ENCODE measurements at regions not wholly inside any gene's neighbourhood (a gene's known extent, or its start where the extent isn't known, plus 50 kb on each side); places are given as distances from the start of the nearest gene placed in this dataset.

DNA sequence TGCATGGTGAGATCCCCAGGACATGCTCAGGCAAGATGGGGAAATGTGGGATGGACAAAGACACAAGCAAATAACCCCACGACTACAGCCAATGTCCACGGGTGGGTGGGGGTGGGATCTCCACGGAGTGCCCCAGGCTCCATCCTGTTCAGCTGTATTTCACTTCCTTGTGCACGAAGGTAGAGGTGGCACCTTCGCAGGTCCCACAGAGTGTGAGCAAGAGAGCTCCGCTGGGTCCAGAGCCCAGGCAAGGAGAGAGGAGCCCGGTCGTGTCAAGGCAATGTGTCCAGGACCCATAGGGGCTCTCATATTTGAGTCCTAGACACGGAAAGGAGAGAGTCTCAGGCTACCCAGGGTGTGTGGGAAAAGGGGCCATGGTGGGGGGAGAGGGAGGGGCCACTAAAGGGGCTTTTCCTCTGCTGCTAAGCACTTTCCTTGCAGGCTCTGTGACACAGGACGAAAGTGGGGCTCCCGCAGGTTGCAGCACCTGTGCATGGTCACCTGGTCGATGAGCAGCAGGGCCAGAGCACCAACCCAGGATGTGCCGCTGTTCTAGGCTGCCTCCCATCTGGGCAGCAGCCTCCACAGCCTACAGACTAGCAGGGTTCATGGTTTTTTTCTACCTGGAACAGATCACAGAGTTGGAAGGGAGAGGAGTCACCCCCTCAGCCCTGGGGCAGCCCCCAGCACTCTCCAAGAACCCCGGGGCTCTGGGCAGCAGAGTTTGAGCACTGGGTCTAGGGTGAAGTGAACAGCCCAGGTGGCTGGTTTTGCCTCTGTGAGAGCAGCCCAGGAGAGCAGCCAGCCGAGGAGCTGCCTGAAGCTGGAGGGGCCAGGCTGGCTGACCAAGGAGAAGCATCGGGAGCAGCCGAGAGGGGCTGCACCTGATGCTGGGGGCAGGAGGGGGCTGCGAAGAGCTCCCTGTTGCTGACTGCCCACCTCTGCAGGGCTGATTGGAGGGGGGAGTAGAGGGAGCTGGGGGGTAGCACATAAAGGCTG lies 100.7 kb upstream of the MVB12B start:
- DNase-seq, result no peak

GRCh38 chr9:126226991-126227936 lies 99.4 kb upstream of the MVB12B start:
- no peak for DNase-seq

- no peak for DNase-seq
Observed at GRCh38 chr9:126228111-126228780, 98.4 kb upstream of the MVB12B start.

GRCh38 chr9:126228781-126229444 lies 97.7 kb upstream of the MVB12B start:
- DNase-seq, result peak; percentile 75 to 77

DNA sequence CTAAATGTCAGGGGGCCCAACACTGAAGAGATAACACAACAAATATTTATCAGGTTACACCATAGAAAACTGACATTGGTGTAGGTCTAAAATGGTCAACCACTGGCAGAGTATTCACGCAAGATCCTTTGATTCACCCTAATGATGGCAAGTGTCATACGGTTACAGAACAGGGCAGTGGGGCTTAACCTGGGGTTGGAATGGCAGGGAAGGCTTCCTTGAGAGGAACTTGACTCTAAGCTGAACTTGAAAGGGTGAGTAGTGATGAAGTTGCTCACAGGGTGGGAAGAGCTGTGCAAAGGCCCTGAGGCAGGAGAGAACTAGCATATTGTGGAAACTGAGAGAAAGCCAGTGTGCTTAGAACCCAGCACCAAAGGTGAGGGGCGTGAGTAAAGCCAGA lies 97.1 kb upstream of the MVB12B start:
- DNase-seq, result no peak

DNA sequence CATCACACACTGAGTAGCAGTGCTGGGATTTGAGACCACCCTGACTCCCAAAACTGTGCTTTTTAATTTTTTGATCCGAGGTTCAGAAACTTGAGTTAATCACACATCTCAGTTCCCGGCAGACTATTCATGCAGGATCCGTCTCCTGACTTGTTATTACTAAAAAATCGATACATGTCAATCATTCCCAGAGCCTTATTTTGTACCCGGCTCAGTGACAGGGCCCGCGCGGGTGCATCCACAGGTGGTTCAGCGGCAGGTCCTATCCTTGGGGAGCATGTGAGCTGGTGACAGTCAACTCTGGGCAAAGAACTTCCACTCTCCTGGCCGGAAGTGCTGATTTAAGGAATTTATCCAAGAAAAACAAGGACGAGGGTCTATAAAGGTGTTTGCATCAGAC lies 95.9 kb upstream of the MVB12B start:
- DNase-seq, result no peak

DNA sequence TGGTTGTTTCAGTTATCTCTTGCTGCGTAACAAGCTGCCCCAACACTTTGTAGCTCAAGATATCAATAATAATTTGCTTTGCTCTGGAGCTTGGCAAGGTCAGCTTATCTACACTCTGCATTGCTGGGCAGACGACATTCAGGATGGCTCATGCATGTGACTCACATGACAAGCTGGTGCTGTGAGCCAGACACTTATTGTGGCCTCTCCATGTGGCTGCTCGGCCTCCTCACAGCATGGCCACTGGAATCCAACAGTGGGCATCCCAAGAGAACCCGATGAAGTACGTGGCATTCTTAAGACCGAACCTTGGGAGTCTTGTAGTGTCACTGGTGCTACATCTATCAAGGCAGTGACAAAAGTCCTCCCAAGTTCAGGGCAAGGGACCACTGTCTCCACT lies 94.2 kb upstream of the MVB12B start:
- no peak for DNase-seq

DNA sequence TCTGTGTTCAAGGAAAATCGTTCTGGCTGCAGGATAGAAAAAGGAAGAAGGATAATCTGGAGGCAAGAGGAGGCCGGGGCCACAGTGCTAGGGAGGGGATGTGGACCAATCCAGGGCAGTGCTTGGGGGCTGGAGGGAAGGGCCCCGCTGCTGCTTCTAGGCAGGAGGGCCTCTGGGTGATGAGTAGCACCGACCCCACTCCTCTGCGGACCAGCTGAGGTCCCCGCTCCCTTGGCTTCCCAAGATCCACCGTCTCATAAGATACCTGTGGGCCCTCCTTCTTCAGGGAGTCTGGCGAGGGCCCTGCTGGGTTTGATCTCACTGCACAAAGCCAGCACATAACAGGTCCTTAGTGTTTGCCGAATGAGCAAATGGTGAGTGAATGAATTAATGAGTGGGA lies 93.5 kb upstream of the MVB12B start:
- no peak for DNase-seq

GRCh38 chr9:126233913-126234525 lies 92.6 kb upstream of the MVB12B start:
- DNase-seq, result no peak

DNA sequence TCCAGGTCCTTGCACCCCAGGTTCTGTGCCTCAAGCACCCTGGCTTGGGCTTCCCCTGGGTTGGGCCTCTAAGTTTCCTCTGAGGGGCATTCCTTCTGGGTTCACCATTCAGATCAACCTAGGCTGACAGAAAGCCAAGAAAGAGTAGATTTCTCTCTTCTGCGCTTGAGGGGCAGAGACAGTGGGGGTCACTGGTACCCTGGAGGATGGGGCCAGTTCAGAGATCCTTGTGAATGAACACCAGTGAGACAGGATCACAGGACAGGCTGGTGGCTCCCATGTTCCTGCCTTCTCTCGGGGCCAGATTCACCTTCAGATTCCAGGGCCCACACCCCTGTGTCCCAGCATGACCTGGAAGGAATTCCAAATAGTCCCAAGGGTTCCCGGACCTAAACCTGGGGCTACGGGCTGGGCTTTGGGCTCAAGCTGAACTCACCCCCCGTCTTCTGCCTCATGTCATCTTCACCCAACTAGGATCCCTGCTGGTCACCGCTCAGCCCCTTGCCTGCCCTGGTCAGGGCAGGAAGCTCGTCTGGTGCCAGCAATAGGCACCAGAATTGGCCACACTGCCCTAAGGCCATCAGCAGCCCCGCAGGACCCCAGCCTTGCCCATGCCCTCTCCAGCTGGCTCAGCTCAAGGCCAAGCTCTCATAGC lies 91.8 kb upstream of the MVB12B start:
- no peak for DNase-seq

DNA sequence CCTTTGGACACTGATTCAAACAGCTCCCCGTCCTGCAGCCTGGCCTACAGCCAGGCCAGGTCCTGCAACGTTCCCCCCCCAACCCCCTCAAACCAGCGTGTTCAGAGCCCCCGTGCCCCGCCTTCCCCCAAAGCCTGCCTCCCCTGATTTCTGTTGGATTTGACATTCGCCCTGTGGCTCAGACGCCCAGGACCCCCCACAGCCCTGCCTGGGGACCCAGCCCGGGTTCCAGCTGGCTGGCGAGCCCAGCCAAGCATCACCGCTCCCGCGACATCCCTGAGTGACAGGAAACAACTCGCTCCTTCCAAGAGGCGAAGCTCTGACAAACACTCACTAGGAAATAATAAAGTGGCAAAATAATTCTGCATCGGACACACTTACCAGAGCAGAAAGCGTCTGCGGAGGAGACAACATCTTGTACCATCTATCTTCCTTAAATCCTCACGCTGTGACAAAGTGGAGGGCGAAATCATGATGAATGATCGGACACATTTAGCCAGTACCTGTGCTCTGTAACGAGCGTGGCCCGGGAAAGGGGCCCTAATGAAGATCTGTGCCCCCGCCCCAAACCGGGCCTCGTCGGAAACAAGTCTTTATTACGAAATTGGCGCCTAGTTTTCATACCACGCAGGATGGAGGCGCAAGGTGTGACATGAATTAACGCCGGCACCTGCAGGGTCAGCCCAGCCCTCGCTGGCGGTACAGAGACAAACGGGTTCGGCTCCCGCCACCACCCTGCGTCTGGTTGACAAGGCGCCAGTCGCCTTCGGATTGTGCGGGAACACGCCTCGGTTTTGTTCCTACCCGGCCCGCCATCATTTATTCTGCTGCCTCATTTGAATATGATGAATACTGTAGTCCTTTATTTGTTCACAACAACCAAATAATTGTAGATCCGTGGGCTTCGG lies 91.0 kb upstream of the MVB12B start:
- DNase-seq, result no peak

- DNase-seq, result no peak
Observed at GRCh38 chr9:126236273-126236672, 90.4 kb upstream of the MVB12B start.

GRCh38 chr9:126238415-126238814 lies 88.2 kb upstream of the MVB12B start:
- DNase-seq, result no peak

- DNase-seq, result no peak
Observed at GRCh38 chr9:126239515-126239914, 87.1 kb upstream of the MVB12B start.

DNA sequence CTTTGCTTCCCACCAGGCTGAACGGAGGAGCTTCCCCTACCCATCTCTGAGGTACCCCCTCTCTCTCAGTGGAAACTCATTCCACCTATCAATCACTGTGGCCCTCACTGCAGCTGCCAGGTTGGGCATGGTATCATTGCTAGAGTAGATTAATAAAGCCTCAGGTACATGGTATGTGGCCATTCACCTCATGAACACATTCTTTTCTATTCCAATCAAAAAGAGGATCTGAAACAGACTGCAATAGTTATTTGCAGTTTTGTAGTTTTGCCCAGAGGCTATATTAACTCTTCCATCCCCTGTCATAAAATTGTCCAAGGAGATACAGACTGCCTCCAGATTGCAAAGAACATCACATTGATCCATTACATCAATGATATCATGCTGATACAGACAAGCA lies 85.8 kb upstream of the MVB12B start:
- no peak for DNase-seq

- no peak for DNase-seq
Observed at GRCh38 chr9:126248680-126249079, 77.9 kb upstream of the MVB12B start.

- DNase-seq, result no peak
Observed at GRCh38 chr9:126261584-126262356, 64.9 kb upstream of the MVB12B start.

DNA sequence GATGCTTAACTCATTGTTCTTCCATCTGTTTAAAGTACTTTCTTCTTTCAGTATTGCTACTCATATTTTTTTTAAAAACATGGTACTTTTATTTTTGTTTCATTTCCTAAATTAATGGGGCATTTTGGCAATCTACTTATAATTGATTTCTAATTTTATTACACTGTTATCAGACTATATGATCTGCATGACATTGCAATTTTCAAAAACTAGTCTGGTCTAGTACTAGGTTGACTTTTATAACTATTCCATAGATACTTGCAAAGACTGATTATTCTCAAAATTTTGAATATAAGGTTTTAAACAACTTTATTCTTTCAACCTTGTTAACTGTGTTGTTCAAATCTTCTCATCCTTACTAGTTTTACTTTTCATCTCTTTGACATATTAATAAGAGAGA lies 63.9 kb upstream of the MVB12B start:
- DNase-seq, result no peak

DNA sequence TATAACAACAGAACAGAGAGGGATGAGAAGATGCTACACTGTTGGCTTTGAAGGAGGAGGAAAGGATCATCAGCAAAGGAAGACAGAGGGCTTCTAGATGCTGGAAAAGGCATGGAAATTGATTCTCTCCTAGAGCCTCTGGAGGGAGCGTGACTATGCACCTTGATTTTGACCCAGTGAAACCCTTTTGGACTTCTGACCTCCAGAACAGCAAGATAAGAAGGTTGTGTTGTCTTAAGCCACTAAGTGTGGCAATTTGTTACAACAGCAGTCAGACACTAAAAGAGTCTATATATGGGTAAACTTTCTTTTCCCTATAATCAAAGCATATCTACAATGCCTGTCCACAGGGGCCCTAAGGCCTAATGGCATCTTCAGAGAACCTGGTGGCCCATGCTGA lies 56.1 kb upstream of the MVB12B start:
- DNase-seq, result no peak

Measured in stimulated activated CD4-positive, alpha-beta T cell treated with anti-CD3 and anti-CD28 coated beads, Interleukin-2, amount 100 ng/mL, for 24 hours (primary cell).